Activated T-helper 2 cell treated with anti-CD3 and anti-CD28 coated beads, Interferon-gamma antibody, Interleukin-2, Interleukin-4, amounts not matched to agents 10 μg/mL and 5 μg/mL and 100 μg/mL, durations not matched to agents 14 hours and 24 hours and 36 hours (primary cell): ENCODE measurements at regions not wholly inside any gene's neighbourhood (a gene's known extent, or its start where the extent isn't known, plus 50 kb on each side); places are given as distances from the start of the nearest gene placed in this dataset.
"Not testable (repeated sequence)": the region's sequence is repeated elsewhere in the genome, so short reads cannot be mapped to it uniquely, and the experiment has no call there.

ENCODE experiments used
- DNase-seq: peaks from one replicate; pipeline ENCODE4 v3.0.0; 2021; ENCODE audit warnings: low spot score
- H3K27ac Mint-ChIP-seq: one replicate; pipeline ENCODE4 v1.8.0; 2021; ENCODE audit warnings: mixed read lengths
- H3K27me3 Mint-ChIP-seq: one replicate; pipeline ENCODE4 v1.8.0; 2021; ENCODE audit warnings: low read depth, mixed read lengths
- H3K36me3 Mint-ChIP-seq: one replicate; pipeline ENCODE4 v1.8.0; 2021; ENCODE audit warnings: low read depth, mixed read lengths
- H3K4me1 Mint-ChIP-seq: one replicate; pipeline ENCODE4 v1.8.0; 2021; ENCODE audit warnings: low read depth, mixed read lengths
- H3K4me3 Mint-ChIP-seq: one replicate; pipeline ENCODE4 v1.8.0; 2021; ENCODE audit warnings: low read depth, mild to moderate bottlenecking, moderate library complexity, mixed read lengths
- H3K9me3 Mint-ChIP-seq: one replicate; pipeline ENCODE4 v1.8.0; 2021; ENCODE audit warnings: mixed read lengths
- intact Hi-C: fragments of 100-400 bp; cut with micrococcal nuclease; formaldehyde crosslinking; loops from one replicate; pipeline ENCODE4 v1.15.1; 2023

GRCh38 chrX:121877337-121877736 lies 829.9 kb downstream of the GLUD2 start:
- H3K27me3 Mint-ChIP-seq, H3K4me1 Mint-ChIP-seq, H3K4me3 Mint-ChIP-seq, intact Hi-C loops, H3K36me3 Mint-ChIP-seq, DNase-seq, H3K27ac Mint-ChIP-seq, H3K9me3 Mint-ChIP-seq: not testable (repeated sequence)

DNA sequence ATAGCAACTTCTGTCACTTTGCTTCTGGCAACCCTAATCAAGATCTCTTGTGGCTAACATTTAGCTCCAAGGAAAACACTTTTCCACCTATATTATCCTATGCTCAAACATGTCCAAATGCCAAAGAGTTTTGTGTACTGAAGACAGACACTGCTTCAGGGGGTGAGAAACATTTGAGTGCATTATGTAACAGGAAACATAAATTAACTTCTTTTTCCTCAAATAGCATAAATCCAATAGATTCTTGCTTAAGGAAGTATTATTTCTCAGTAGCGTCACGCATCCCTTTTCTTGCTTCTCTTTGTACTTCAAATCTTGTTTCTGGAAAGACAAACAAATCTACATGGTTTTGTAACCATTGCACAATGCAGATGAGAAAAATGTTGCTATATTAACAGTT lies 839.1 kb downstream of the GLUD2 start:
- Mint-ChIP-seq H3K4me1 (no peaks in the 10 kb centered on the region), H3K27ac (no peak overlapping the region), H3K36me3 (no peaks in the 10 kb centered on the region), H3K27me3 (no peaks in the 10 kb centered on the region), H3K9me3 (no peaks in the 10 kb centered on the region), H3K4me3 (no peak overlapping the region)
- DNase-seq = no peak
- intact Hi-C loops = no loop called here

DNA sequence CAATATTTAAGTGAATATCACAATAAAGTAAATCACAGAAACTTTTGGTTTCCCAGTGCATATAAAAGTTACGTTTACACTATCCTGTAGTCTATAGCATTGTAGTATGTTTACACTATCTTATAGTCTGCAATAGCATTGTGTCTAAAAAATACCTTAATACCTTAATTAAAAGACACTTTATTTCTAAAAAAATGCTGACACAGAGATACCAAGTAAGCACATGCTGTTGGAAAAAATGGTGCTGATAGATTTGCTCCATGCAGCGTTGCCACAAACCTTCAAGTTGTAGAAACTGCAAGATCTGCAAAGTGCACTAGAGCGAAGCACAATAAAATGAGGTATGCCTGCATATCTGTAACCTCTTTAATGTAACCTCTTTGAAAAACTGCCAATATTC lies 847.3 kb downstream of the GLUD2 start:
- Mint-ChIP-seq H3K27me3 (no peaks in the 10 kb centered on the region), H3K4me1 (no peaks in the 10 kb centered on the region), H3K9me3 (no peaks in the 10 kb centered on the region), H3K36me3 (no peaks in the 10 kb centered on the region), H3K4me3 (no peak overlapping the region), H3K27ac (no peak overlapping the region)
- no peak for DNase-seq
- intact Hi-C loops = no loop called here

DNA sequence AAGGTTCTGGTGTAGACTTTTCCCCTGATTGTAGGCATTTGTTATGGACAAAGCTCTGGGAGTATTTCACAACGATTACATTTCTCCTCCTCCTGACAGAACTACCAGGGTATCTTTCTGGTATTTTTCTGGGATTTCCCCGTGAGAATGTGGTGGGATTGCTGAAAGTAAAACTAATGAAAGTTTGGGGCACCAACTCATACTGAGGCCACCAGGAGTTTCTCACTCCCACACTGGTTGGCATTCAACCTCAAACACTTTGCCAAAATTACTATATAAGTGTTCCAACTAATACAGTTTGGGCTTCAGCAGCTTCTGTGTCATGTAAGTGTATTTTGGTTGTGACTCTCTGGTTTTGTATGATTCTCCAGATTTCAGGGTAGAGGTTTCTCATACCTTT lies 855.1 kb downstream of the GLUD2 start:
- H3K4me1 Mint-ChIP-seq = no peaks in the 10 kb centered on the region
- no peak overlapping the region for H3K4me3 Mint-ChIP-seq
- H3K27me3 Mint-ChIP-seq = no peaks in the 10 kb centered on the region
- intact Hi-C loops = no loop called here
- no peak overlapping the region for H3K27ac Mint-ChIP-seq
- DNase-seq = no peak
- H3K9me3 Mint-ChIP-seq = no peaks in the 10 kb centered on the region
- no peaks in the 10 kb centered on the region for H3K36me3 Mint-ChIP-seq

- H3K4me3 Mint-ChIP-seq = no peak overlapping the region
- no peak overlapping the region for H3K27ac Mint-ChIP-seq
- H3K27me3 Mint-ChIP-seq = no peaks in the 10 kb centered on the region
- H3K9me3 Mint-ChIP-seq = no peaks in the 10 kb centered on the region
- H3K36me3 Mint-ChIP-seq = no peaks in the 10 kb centered on the region
- H3K4me1 Mint-ChIP-seq = no peaks in the 10 kb centered on the region
- intact Hi-C loops = no loop called here
- DNase-seq = no peak
Measured at GRCh38 chrX:121903961-121904360, 856.6 kb downstream of the GLUD2 start.

DNA sequence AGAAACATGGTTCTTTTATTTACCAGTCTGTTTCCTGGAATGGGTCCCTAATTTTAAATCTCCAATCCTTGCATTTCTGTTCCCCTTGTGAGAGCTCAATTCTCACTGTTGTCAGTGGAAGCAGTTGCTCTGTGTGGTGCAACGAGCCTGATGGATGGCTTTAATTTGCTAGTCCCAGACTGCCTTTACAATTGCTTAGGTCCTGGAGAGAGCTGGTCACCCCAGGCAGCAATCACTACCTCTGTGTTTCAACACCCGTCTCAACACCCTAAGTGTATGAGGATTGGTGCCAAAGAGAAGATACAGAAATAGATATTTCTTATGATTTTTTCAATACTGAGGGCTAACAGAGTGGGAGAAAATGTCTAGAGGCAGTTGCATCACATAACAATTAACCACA lies 873.8 kb downstream of the GLUD2 start:
- Mint-ChIP-seq H3K27ac (no peak overlapping the region), H3K4me3 (no peak overlapping the region), H3K27me3 (no peaks in the 10 kb centered on the region), H3K9me3 (no peaks in the 10 kb centered on the region), H3K36me3 (no peaks in the 10 kb centered on the region), H3K4me1 (no peaks in the 10 kb centered on the region)
- intact Hi-C loops = no loop called here
- DNase-seq = no peak

DNA sequence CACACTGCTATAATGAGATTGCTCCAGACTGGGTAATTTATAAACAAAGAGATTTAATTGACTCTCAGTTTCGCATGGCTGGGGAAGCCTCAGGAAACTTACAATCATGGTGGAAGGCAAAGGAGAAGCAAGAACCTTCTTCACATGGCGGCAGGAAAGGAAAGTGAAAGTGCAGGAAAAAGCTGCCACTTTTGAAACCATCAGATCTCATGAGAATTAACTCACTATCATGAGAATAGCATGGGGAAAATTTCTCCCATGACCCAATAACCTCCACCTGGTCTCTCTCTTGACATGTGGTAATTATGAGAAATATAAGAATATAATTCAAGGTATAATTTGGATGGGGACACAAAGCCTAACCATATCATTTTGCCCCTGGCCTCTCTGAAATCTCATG lies 884.2 kb downstream of the GLUD2 start:
- Mint-ChIP-seq H3K27ac (no peak overlapping the region), H3K27me3 (no peaks in the 10 kb centered on the region), H3K9me3 (peaks cover 4% of the 10 kb centered on the region), H3K36me3 (no peaks in the 10 kb centered on the region), H3K4me1 (no peaks in the 10 kb centered on the region), H3K4me3 (no peak overlapping the region)
- DNase-seq = no peak
- intact Hi-C loops = no loop called here

DNA sequence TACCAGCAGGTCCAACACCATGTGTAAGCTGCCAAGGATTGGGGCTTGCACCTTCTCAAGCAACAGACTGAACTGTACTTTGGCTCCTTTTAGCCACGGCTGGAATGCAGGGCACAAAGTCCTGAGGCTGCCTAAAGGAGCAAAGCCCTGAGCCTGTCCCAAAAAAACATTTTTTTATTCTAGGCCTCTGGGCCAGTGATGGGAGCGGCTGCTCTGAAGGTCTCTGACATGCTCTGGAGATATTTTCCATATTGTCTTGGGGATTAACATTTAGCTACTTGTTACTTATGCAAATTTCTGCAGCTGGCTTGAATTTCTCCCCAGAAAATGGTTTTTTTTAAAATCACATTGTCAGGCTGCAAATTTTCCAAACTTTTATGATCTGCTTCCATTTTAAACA lies 885.3 kb downstream of the GLUD2 start:
- no peak overlapping the region for H3K27ac Mint-ChIP-seq
- H3K9me3 Mint-ChIP-seq = peaks cover 4% of the 10 kb centered on the region
- H3K4me1 Mint-ChIP-seq = no peaks in the 10 kb centered on the region
- no peak overlapping the region for H3K4me3 Mint-ChIP-seq
- H3K27me3 Mint-ChIP-seq = no peaks in the 10 kb centered on the region
- intact Hi-C loops = no loop called here
- H3K36me3 Mint-ChIP-seq = no peaks in the 10 kb centered on the region
- no peak for DNase-seq

DNA sequence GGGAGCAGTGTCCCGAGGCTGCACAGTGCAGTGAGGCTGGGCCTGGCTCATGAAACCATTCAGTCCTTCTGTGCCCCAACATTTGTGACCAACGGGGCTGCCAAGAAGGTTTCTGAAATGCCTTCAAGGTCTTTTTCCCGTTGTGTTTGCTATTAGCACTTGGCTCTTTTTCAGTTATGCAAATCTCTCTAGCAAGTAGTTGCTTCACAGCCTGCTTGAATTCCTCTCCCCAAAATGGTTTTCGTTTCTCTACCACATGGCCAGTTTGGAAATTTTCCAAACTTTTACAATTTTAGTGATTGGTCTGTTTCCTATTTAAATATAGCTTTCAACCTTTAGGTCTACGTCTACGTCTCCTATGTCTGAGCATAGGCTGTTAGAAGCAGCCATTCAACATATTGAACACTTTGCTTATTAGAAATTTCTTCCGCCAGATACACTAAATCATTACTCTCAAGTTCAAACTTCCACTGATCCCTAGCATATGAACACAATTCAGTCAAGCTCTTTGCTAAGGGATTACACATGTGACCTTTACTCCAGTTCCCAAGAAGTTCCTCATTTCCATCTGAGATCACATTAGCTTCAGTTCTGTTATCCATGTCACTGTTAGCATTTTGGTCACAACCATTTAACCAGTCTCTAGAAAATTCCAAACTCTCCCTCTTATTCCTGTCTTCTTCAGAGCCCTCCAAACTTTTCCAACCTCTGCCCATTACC lies 901.8 kb downstream of the GLUD2 start:
- intact Hi-C loops = no loop called here
- H3K36me3 Mint-ChIP-seq = no peaks in the 10 kb centered on the region
- H3K4me3 Mint-ChIP-seq = no peak overlapping the region
- no peak for DNase-seq
- H3K4me1 Mint-ChIP-seq = no peaks in the 10 kb centered on the region
- H3K27ac Mint-ChIP-seq = no peak overlapping the region
- H3K9me3 Mint-ChIP-seq = no peaks in the 10 kb centered on the region
- no peaks in the 10 kb centered on the region for H3K27me3 Mint-ChIP-seq

GRCh38 chrX:121958886-121959285 lies 911.5 kb downstream of the GLUD2 start:
- H3K27ac Mint-ChIP-seq = no peak overlapping the region
- no peaks in the 10 kb centered on the region for H3K9me3 Mint-ChIP-seq
- H3K27me3 Mint-ChIP-seq = no peaks in the 10 kb centered on the region
- no peak for DNase-seq
- intact Hi-C loops = no loop called here
- no peaks in the 10 kb centered on the region for H3K4me1 Mint-ChIP-seq
- H3K36me3 Mint-ChIP-seq = no peaks in the 10 kb centered on the region
- no peak overlapping the region for H3K4me3 Mint-ChIP-seq

- no peak overlapping the region for H3K4me3 Mint-ChIP-seq
- no peak overlapping the region for H3K27ac Mint-ChIP-seq
- no peaks in the 10 kb centered on the region for H3K36me3 Mint-ChIP-seq
- H3K4me1 Mint-ChIP-seq = no peaks in the 10 kb centered on the region
- DNase-seq = no peak
- intact Hi-C loops = no loop called here
- H3K9me3 Mint-ChIP-seq = no peaks in the 10 kb centered on the region
- no peaks in the 10 kb centered on the region for H3K27me3 Mint-ChIP-seq
Measured at GRCh38 chrX:121975671-121976070, 928.3 kb downstream of the GLUD2 start.

GRCh38 chrX:121987163-121987562 lies 939.8 kb downstream of the GLUD2 start:
- H3K27me3 Mint-ChIP-seq = no peaks in the 10 kb centered on the region
- no peaks in the 10 kb centered on the region for H3K9me3 Mint-ChIP-seq
- no peak overlapping the region for H3K4me3 Mint-ChIP-seq
- H3K36me3 Mint-ChIP-seq = no peaks in the 10 kb centered on the region
- intact Hi-C loops = no loop called here
- no peak for DNase-seq
- no peak overlapping the region for H3K27ac Mint-ChIP-seq
- H3K4me1 Mint-ChIP-seq = no peaks in the 10 kb centered on the region

DNA sequence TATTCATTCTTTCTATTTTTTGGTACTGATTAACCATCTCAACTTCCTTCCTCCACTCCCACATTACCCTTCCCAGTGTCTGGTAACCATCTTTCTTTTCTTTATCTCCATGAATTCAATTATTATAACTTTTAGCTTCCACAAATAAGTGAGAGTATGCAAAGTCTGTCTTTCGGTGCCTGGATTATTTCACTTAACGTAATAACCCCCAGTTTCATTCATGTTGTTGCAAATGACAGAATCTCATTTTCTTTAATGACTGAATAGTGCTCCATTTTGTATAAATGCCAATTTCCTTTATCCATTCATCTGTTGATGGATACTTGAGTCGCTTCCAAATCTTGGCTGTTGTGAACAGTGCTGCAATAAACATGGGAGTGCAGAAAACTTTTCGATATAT lies 940.4 kb downstream of the GLUD2 start:
- Mint-ChIP-seq H3K9me3 (no peaks in the 10 kb centered on the region), H3K4me1 (no peaks in the 10 kb centered on the region), H3K36me3 (no peaks in the 10 kb centered on the region), H3K27ac (no peak overlapping the region), H3K4me3 (no peak overlapping the region), H3K27me3 (no peaks in the 10 kb centered on the region)
- intact Hi-C loops = no loop called here
- DNase-seq = no peak

GRCh38 chrX:122004127-122004526 lies 956.7 kb downstream of the GLUD2 start:
- DNase-seq = no peak
- Mint-ChIP-seq H3K27me3 (no peaks in the 10 kb centered on the region), H3K4me1 (no peaks in the 10 kb centered on the region), H3K27ac (no peak overlapping the region), H3K36me3 (no peaks in the 10 kb centered on the region), H3K4me3 (no peak overlapping the region), H3K9me3 (peaks cover 5% of the 10 kb centered on the region)
- intact Hi-C loops = no loop called here
